IPS DF 4.7 (cell line): ENCODE measurements at regions not wholly inside any gene's neighbourhood (a gene's known extent, or its start where the extent isn't known, plus 50 kb on each side); places are given as distances from the start of the nearest gene placed in this dataset.

ENCODE experiments used
- DNase-seq: peaks from one replicate; pipeline ENCODE4 v3.0.0-alpha.2; 2013; ENCODE audit warnings: low spot score; ENCODE audit errors: extremely low read depth

DNA sequence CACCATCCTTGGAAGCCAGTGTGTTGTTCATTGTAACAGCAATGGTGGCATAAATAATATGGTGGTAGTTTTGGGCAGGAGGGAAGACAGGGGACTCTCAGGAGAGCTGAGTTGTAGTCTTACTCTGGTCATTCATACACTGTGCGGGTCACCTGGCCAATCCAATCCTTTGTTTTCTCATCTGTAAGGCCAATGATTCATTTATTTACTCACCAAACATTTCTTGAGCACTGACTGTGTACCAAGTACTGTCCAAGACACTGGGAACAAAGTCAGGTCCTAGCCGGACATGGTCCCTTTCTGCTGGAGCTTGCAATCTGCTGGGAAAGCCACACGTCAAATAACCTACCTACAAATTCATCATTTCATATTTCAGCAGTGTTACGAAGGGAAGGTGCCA, 302.7 kb downstream of the CYP26B1 start:
- DNase-seq = no peak

DNA sequence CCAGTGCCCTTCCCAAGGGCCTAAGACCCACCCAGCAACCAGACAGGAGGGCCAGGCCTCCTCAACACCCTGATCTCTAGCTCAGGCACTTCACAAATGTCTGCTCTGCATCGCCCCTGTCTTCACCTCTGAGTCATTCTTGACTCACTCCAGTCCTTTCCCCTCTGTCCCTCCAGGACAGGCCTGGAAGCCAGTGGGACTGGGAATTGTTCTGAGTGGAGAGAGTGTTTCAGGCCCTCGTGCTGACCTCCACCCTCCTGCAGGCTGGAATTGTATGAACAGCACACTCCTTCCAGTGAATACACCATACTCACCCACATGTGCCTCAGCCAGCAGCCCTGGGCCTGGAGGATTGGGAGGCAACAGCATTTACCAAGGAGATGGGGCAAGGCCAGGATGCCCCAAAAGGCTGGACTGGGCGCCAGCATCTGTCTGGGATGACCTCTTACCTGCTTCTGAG, 304.2 kb downstream of the CYP26B1 start:
- no peak for DNase-seq

DNA sequence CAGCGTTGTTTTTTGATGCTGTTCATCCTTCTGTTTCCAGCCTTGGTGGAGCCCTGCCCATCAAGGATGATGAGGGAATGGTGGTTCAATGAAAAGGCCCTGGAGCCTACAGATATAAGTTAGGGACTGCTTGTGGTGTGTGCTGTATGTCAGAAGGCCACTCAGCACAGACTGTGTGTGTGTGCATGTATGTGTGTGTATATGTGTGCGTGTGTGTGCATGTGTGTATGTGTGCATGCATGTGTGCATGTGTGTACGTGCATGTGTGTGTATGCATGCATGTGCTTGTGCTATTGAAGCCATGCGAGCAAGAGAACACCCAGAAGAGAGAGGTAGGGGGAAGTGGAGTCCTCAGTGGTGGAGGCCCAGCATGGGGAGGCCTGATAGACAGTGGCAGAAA, 304.9 kb downstream of the CYP26B1 start:
- DNase-seq = no peak

DNA sequence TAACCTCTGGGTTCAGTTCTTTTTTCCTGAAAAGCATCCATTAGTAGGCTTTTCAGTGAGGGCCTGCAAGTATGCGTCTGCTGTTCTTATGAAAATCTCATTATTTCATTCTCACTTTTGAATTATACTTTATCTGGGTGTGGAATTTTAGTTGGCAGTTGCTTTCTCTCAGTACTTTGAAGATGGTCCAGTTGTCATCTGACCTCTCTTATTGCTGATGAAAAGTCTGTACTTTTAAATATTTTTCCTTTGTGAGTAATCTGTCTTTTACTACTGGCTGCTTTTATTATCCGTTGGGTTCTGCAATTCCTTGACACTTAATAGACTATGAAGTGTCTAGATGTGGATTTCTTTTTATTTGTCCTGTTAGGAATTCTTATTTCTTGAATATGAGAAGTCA, 307.8 kb downstream of the CYP26B1 start:
- DNase-seq = no peak

DNA sequence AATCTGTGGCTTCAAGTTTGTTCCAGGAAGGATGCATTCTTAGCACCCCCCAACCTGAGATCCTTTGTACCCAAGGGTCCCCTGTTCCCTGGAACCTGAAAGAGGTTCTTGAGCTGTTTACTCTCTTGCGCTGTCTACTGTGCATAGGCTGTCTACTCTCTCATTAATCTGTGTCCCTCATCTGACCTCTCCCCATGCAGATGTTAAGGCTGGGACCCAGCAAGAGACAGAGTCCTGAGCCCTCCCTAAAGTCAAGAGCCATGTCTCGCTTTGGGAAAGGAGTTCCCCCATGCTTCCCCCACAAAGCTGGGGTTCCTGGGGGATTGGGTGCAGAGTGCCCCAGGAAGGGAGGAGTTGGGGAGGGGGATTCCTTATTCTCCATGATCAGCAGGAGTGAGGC, 312.9 kb downstream of the CYP26B1 start:
- no peak for DNase-seq

DNA sequence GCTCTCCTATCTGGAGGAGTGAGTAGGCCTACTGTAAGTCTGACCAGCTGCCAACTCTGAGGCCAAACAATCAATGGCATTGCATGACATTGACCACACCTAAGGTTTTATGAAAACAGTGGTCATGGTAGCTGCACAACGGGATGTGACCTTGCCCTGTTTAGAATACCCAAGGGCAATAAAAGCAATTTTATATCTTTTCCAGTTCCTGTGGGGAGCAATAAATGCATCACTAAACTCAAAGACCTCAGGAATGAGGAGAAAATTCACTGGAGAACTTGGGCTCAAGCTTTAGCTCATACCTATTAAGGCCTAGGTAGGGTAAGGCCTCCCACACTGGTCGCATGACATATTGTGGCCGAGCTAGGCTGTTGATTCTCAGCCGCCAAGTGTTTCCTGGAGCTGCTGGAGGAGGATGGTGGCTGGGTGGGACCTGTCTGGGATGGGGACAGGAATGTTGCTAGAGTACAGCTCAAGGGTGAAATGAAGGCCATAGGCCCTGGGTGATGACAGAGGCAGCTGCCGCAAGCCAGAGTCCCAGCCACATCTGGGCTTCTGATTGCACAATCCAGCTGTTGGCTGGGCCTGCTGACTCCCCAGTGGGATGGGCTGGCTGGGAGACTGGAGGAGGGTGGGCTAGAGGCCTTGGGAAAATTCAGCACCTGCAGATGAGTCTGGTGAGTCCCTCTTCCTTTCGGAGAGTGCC, 313.7 kb downstream of the CYP26B1 start:
- no peak for DNase-seq

DNA sequence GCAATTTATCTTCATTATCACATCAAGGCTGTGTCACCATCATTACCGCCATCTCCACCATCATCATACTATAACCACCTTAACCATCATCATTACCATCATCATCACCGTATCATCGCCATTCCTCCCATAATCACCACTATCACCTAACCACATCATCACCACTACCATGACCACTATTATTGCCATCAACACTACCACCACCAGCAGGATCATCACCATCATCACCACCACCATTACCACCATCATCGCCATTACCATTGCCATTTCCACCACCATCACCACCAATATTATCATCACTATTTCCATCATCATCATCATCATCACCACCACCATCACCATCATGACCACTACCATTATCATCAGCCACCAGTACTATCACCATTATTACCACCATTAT, 314.4 kb downstream of the CYP26B1 start:
- DNase-seq = no peak

DNA sequence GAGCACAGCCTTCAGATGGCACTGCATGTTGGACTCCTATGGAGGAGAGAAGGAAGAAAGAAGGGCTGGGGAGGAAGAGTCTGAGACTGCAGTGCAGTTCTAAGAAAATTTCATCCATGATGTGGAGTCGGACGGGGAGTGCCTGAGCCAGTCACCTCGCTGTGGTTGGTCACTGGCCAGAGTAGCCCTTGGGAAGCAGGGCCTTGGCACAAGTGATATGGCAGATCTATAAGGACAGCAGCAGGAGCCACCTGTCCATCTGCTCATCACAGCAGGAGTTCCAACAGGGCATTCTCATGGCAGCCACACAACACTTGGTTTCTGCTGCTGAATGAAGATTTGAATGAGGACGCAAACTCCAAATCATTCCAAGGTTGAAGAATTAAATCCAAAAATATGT, 314.8 kb downstream of the CYP26B1 start:
- DNase-seq = no peak

DNA sequence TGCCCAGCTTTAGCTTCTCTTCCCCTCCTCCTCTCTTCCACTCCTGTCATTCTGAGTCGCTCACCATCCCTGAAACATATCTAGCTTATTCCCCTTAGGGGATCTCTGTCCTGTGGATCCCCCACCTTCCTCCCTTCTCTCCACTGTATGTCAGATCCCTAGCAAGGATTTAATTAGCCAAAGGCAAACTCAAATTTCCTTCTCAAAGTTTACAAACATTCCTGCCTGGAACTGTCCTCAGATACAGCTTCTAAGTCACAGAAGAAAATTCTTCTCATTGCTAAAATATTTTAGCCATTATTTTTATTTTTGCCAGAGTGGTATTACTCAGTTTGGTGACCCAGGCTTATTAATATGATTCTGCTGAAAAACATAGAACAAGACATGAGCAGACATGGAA, 315.3 kb downstream of the CYP26B1 start:
- no peak for DNase-seq

DNA sequence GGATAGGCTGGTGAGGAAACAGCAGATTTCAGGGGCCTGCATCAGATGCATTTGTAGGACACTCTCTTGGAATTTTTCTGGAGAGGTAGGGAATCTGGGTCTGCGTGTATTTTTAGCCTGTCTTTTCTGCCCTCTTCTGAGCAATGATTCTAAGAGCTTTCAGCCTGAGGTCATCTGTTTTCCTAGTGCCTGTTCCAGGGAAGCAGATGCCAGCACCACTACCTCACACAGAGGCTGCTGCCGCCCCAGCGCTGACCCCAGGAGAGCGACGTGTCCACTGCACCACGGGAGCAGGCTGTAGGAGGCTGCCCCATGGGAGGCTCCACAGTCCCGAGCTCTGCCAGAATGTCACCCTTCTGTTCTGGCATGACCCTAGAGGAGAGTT, 316.5 kb downstream of the CYP26B1 start:
- DNase-seq = no peak

DNA sequence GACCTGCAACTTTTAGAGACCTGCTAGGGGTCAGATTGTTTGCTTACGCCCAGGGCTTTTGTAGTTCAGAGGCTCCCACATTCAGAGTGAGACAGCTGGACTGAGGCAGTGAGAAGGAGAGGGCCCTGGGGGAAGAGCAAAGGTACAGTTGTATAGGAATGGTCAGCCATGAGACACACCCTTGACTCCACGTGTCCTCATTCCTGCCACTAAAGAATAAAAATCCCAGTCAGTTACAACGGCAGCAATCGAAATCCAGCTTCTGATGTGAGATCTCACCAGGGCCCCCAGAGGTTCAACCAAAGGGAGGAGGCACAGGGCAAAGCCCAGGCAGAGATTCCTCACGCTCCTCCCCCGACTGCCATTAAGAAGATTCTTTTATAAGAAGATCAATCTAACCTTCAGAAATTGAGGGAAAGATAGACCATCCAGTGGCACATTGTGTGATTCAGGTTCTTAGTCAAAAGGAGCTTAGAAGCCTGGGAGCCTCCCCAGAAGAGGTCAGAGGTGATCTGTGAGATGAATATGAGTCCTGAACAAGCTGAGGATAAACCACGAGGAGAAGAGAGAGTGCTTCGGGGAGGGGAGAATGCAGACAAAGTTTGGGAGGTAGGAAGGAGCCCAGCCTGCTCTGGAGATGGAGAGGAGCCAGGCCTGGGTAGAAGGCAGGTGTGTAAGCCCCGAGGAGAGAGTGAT, 317.0 kb downstream of the CYP26B1 start:
- DNase-seq = no peak

DNA sequence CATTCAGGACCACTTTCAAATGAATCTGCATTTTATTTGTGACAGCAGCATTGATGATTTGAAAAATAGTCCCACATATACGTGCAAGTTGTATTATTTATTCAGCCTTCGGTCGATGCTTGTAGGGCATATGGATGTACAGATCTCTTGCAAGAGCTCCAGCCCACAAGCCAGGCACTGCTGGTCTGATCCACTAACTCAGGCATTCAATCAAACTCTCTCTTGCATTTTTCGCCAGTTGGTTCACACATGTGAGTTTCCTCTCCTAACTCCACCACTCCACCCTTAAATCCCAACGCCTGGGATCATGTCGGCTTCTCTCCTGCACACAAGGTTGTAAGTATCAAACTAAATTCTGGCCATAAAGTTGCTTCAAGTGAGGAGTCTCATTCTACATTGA, 318.7 kb downstream of the CYP26B1 start:
- no peak for DNase-seq

DNA sequence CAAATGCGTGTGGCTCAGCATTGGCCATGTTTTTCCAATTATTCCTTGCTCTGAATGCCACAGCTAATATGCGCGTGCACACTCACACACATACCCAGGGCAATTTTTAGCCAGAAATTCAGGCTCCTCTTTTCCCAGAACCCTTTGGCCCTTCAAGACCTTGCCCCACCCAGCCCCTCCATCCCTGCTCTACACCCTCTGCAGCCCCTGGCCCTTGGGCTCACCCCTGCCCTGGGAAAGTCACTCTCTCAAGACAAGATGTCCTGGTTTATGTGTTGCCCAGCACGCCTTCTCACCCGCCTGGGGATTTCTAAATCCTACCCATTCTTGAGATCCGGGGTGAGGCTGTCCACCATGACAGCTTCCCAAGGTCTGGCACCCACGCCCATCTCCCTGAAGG, 319.7 kb downstream of the CYP26B1 start:
- no peak for DNase-seq

DNA sequence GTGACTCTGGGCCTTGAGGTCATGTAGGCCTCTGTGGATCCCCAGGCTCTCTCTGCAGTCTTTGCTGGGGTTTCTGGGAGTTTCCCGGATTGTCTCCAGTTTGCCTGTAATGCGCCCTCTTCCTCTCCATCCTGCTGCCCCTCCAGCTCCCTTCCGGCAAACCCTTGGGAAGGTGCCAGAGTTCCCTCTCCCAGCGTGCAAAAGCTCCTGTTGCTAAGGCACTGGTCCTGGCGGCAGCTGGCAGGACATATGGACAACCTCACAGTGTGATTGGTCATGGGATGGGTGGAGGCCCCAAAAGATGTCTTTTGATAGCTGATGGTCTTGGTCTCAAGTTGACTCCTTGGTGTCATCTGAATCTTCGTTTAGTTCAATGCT, 320.1 kb downstream of the CYP26B1 start:
- DNase-seq = no peak

DNA sequence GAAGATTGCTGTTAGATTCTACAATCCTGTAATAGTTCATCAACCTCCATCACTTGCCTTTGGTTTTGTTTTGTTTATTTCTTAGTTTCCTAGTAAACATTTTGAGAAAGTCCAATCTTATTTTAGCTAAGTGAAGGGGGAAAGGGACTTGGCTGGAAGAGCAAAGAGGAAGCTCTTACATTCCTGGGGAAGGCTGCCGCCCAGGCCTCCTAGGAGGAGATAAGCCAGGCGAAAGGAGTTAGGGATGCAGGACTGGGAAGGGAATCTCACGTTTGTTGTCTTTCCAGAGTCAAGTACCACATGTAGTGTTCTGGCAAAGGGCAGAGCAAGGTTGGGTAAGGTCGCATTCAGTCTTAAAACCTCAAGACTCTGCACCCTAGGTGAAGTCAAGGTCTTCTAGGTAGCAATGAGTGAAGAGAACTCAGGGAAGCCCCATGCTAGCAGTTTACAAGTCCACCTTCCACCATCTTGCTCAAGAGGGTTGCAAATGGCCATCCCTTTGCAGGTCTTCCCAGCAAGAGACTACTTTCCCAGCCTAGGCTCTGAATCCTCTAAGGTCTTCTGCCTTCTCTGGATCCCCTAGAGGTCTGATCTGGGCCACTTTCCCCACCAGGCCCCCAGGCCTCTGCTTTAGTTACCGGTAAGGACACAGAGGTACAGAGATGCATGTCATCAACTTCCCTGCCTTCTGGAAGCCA, 320.7 kb downstream of the CYP26B1 start:
- no peak for DNase-seq

DNA sequence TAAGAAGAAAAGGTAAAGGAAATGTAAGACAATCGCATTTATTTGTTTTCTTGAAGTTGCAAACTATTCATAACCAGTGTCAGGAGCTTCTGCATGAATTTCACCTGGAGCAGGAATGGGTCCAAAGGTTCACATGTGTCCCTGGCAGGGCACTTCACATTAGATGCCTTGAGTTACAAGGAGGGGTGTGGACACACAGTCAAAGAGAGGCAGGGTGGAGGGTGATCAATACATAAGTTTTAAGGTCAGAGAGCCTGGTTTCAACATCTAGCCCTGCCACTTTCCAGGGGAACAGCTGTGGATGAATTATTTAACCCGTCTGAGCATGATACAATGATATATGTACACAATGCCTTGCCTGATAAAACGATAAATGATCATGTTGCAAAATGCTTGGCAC, 321.4 kb downstream of the CYP26B1 start:
- no peak for DNase-seq

DNA sequence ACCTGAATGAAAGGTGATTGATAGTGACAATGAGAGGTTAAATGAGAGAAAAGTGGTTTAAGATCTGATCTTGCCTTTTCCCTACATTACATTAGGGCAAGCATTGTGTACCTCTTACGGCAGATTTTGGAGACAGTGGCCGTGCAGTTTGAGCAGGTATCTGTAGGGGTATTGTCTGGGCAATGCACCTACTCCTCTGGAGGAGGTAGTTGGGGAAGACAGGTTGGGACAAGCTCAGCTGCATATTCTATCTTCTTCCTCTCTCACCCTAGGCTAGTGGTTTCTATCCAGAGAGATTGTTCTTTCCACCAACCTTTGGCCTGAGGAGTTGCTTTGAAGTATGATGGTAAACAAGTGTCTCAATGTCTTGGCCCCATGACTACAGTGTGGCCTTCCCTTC, 323.2 kb downstream of the CYP26B1 start:
- no peak for DNase-seq

DNA sequence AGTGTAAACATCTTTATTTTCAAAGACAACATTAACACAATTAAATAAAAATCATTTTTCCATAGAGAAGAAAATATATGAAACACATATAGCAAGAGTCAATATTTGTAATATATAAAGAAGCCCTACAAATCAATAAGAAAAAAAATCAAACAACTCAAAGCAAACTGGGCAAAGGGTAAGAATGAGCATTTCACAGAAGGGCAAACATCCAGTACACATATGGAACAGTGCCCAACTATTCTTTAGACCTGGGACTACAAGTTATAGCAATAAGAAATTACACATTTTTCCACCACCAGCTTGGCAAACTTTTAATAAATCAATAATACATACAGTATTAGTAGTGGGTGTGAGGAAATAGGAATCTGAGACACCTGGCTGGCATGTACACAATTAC, 324.1 kb downstream of the CYP26B1 start:
- DNase-seq = no peak

DNA sequence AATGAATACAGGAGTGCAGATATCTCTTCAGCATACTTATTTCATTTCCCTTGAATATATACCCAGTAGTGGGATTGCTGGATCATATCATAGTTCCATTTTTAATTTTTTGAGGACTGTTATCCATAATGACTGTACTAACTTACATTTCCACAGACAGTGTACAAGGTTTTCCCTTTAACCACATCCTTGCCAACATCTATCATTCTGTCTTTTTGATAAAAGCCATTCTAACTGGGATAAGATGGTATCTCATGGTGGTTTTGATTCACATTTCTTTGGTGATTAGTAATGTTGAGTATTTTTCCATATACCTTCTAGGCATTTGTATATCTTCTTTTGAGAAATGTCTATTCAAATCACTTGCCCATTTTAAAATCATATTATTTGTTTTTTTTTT, 325.2 kb downstream of the CYP26B1 start:
- DNase-seq = no peak

DNA sequence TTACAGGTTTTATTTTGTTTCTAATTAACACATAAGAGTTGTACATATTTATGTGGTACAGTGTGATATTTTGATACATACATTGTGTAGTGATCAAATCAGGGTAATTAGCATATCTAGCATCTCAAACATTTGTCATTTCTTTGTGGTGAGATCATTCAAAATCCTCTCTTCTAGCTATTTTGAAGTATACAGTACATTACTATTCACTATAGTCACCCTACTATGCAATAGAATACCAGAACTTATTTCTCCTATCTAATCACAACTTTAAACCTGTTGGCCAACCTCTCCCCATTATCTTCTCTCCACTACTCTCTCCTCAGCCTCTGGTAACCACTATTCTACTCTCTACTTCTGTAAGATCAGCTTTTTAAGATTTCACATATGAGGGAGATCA, 325.8 kb downstream of the CYP26B1 start:
- DNase-seq = no peak

DNA sequence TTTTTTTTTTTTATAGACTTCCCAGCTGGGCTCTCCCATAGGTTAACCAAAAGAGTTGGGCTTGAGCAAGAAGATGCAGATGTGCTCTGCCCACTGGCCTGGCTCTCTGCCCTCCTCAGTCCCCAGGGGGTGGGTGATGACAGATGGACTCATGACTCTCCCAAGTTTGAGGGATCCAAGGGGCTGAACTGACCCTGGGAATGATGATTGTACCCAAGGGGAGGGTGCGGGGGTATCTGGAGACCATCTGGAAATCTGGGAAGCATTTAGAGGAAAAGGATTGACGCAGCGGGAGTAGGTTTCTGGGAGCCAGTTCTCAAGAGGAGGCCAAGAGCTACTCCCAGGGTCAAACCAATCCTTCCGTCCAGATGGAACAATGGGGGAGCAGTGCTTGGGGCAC, 330.8 kb downstream of the CYP26B1 start:
- no peak for DNase-seq

DNA sequence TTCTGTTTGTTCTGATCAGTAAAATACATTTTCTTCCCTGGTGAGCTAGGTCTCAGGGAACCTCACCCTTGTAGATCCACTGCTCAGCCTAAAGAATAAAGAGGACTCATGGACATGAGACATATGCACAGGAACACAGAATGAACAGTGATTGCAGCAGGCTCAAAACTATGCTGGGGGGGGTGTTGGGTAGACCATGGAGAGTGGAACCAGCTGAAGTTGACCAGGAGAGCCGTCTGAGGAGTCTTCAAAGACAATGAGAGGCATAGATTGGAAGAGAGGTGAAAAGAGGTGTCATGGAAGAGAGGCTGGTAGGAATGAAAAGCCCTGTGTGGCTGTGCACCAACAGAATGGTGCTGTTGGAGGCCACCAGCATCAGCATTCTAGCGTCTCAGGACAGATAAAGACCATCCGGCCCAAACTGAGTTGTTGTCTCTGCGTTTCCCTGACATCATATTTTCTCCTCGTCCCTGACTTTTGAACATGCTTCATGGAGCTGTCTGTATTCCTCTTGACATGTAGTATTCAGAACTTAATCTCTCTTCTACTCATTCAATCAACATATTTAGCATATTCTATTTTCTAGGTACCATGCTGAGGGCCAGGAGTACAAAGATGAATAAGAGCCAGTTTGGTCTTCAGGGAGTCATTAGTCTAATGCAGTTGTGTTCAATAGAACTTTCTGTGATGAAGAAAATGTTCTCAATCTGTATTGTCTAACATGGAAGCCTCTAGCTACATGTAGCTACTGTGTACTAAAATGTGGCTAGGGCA, 331.8 kb downstream of the CYP26B1 start:
- no peak for DNase-seq
